ENCODE measurements at regions not wholly inside any gene's neighbourhood (a gene's known extent, or its start where the extent isn't known, plus 50 kb on each side); places are given as distances from the start of the nearest gene placed in this dataset.

GRCh38 chr13:59259165-59260000 is 904.3 kb downstream of the DIAPH3 start:
- Histone ChIP-seq H3K9me3 (ENCODE audit: insufficient read depth, low read depth) (no peaks in the 10 kb centered on the region), H3K79me2 (ENCODE audit: low read depth) (no peaks in the 10 kb centered on the region), H4K20me1 (ENCODE audit: insufficient read depth) (peaks cover 3% of the 10 kb centered on the region; the same call in 1 of the 2 replicates), H3K4me2 (no peak overlapping the region), H3K27me3 (ENCODE audit: insufficient read depth, low read depth) (no peaks in the 10 kb centered on the region), H3K36me3 (ENCODE audit: low read depth) (no peaks in the 10 kb centered on the region), H2AFZ (no peak overlapping the region), H3K4me1 (replicated peaks; ENCODE audit: insufficient read depth) (no peaks in the 10 kb centered on the region), H3F3A (ENCODE audit: insufficient read depth, low read depth) (no peaks in the 10 kb centered on the region), H3K9me2 (ENCODE audit: insufficient read depth) (no peaks in the 10 kb centered on the region), H3K4me3 (no peak overlapping the region), H3K27ac (no peak overlapping the region)
- intact Hi-C loops (cut with micrococcal nuclease; ENCODE audit: unreplicated experiment) = no loop called here
- no TSS peak for BruUV-seq (replicated peaks)
- POLR2A ChIA-PET (ENCODE audit: unreplicated experiment) = no interaction called here
- no peak for DNase-seq
- TF ChIP-seq CTCF (conservative IDR thresholded peaks at IDR 0.05) = no peak
- no peak for TF ChIP-seq EZH2 (IDR thresholded peaks at IDR 0.05; ENCODE audit: low read depth)
- CTCF ChIA-PET = no interaction called here

- no peak for TF ChIP-seq EZH2 (IDR thresholded peaks at IDR 0.05; ENCODE audit: low read depth)
- TF ChIP-seq CTCF (conservative IDR thresholded peaks at IDR 0.05) = no peak
- ChIA-PET POLR2A (ENCODE audit: unreplicated experiment) (no interaction called here), CTCF (no interaction called here)
- intact Hi-C loops (cut with micrococcal nuclease; ENCODE audit: unreplicated experiment) = no loop called here
- DNase-seq = no peak
- H2AFZ ChIP-seq = no peak overlapping the region
- no peak overlapping the region for H3K27ac ChIP-seq
- H3K9me2 ChIP-seq (ENCODE audit: insufficient read depth) = no peaks in the 10 kb centered on the region
- no peaks in the 10 kb centered on the region for H3K36me3 ChIP-seq (ENCODE audit: low read depth)
- H4K20me1 ChIP-seq (ENCODE audit: insufficient read depth) = peaks cover 3% of the 10 kb centered on the region; the same call in 1 of the 2 replicates
- no peaks in the 10 kb centered on the region for H3K27me3 ChIP-seq (ENCODE audit: insufficient read depth, low read depth)
- no peak overlapping the region for H3K4me2 ChIP-seq
- no peak overlapping the region for H3K4me3 ChIP-seq
- H3K4me1 ChIP-seq (replicated peaks; ENCODE audit: insufficient read depth) = no peaks in the 10 kb centered on the region
- H3K9me3 ChIP-seq (ENCODE audit: insufficient read depth, low read depth) = no peaks in the 10 kb centered on the region
- no peaks in the 10 kb centered on the region for H3F3A ChIP-seq (ENCODE audit: insufficient read depth, low read depth)
- BruUV-seq (replicated peaks) = no TSS peak
- H3K79me2 ChIP-seq (ENCODE audit: low read depth) = no peaks in the 10 kb centered on the region
These were observed 901.7 kb downstream of the DIAPH3 start for GRCh38 chr13:59261928-59262488.

GRCh38 chr13:59263531-59263930 is 900.2 kb downstream of the DIAPH3 start:
- H3K9me2 ChIP-seq (ENCODE audit: insufficient read depth) = no peaks in the 10 kb centered on the region
- POLR2A ChIA-PET (ENCODE audit: unreplicated experiment) = no interaction called here
- no peak for DNase-seq
- no peaks in the 10 kb centered on the region for H3K4me1 ChIP-seq (replicated peaks; ENCODE audit: insufficient read depth)
- H3K27ac ChIP-seq = no peak overlapping the region
- H3K36me3 ChIP-seq (ENCODE audit: low read depth) = no peaks in the 10 kb centered on the region
- CTCF ChIA-PET = no interaction called here
- no peak overlapping the region for H3K4me3 ChIP-seq
- H2AFZ ChIP-seq = no peak overlapping the region
- H4K20me1 ChIP-seq (ENCODE audit: insufficient read depth) = no peaks in the 10 kb centered on the region
- no peak overlapping the region for H3K4me2 ChIP-seq
- no peaks in the 10 kb centered on the region for H3K27me3 ChIP-seq (ENCODE audit: insufficient read depth, low read depth)
- no peaks in the 10 kb centered on the region for H3K79me2 ChIP-seq (ENCODE audit: low read depth)
- TF ChIP-seq CTCF (conservative IDR thresholded peaks at IDR 0.05) (no peak), EZH2 (IDR thresholded peaks at IDR 0.05; ENCODE audit: low read depth) (no peak)
- no peaks in the 10 kb centered on the region for H3F3A ChIP-seq (ENCODE audit: insufficient read depth, low read depth)
- no TSS peak for BruUV-seq (replicated peaks)
- intact Hi-C loops (cut with micrococcal nuclease; ENCODE audit: unreplicated experiment) = no loop called here
- no peaks in the 10 kb centered on the region for H3K9me3 ChIP-seq (ENCODE audit: insufficient read depth, low read depth)
